HG02623 (cell line): ENCODE measurements at regions not wholly inside any gene's neighbourhood (a gene's known extent, or its start where the extent isn't known, plus 50 kb on each side); places are given as distances from the start of the nearest gene placed in this dataset.
A peak's percentile ranks its signal among the peaks of the same experiment; 100 is the strongest.

ENCODE experiments used
- ATAC-seq: cut with Tn5 transposase; IDR thresholded peaks from one replicate; pipeline ENCODE4 v1.9.1; 2021; ENCODE audit warnings: moderate library complexity; ENCODE audit not compliant: unreplicated experiment

DNA sequence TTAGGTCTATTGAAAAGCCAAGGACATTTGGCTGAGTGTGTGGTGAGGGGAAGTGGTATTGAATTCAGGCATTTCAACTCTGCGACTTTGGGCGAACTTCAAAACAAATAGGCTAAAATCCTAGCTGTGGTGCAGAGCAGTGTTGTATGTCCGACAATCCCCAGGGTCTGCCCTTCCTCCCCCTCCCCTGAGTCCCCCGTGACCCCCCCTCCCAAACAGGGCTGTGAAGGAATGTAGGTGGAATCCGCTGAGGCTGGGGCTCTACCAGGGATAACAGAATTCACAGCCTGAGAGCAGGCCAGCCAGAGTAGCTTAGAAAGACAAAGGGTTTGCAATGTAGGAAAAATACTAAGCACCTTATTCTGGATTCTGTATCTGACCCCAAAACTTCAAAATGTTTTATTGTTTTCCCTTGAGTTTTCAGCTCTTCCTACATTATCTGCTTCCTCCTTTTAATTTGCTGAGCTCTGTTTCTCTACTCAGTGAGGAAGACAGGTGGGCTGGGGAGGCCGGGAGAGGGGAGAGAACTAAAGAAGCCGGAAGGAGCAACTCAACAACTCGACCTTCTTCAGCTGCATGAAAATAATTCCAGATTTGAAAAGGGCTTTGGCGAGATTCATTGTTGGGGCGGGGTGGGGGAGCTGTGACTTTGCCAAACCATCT is 315.2 kb downstream of the BLID start:
- no peak for ATAC-seq

DNA sequence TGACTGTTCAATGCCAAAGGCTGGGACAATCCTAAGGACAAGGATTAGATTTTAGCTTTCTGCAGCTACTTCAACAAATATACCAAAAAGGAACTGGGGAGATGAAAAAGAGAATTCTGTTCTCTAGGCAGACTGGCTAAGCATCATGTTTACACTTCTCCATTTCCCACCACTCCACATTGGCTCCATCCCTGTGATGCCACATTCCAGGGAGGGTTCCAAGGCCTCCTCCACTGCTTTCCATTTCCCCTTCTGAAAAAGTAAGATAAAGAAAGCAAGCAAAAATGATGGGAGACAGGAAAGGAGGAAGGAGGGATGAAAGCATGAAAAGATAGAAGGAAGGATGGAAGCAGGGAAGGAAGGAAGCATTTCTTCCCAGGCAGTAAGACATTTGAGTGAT is 315.8 kb downstream of the BLID start:
- ATAC-seq = no peak

DNA sequence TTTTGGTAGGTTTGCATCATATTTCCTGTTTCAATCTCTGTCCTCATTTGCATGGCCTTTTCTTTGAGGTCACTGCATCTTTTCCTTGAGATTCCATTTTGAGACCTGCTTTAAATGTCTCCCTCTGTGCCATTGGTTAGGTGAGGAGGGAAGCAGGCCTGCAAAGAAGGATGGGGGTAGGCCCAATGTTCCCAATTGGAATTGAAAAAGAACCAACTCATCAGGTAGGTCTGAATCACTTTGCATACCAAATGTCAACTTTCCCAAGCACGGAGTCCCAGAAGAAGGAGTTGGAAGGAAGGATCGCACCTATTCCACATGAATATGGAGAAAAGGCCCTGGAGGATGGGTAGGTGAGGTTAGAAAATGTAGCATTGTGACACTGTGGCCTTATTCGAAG is 318.5 kb downstream of the BLID start:
- no peak for ATAC-seq

DNA sequence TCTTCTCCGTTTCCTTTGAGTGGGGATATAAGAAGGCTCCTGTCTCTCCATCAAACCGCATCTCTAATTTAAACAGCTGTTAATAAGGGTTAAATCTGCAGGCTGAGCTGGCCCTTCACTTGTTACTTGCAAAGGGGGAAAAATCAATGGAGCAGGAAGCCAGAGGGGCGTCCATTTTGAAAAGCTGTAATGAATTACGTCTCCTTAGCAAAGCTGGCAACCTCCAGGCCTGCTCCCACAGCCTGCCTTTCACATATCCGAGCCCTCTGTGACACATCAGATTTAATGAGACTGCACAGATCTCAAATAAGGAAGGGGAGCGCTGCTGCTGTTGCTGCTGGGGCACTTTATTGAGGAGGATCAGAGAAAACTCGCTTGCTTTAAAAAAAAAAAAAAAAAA is 320.8 kb downstream of the BLID start:
- ATAC-seq = no peak

DNA sequence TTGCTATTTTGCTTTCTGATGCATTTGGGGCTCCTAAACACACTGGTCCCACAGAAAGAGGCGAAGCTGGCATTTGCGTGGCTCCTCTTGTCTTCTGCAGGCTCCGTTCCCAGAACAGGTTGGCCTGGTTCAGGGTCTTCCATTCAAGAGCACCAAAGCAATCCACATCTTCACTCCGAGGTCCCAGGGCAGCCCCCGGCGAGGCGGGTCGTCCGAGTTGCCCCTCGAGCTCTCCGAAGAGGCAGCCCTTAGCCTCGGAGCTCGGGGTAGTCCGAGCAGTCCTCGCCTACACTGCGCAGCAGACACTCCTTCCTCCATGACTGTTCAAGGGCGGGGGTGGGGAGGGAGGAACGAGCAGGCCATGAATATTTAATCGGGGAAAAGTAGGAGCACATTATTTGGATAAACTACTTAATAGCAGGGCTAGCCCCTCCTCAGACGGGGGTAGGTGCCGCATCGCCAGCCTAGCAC is 321.3 kb downstream of the BLID start:
- no peak for ATAC-seq

DNA sequence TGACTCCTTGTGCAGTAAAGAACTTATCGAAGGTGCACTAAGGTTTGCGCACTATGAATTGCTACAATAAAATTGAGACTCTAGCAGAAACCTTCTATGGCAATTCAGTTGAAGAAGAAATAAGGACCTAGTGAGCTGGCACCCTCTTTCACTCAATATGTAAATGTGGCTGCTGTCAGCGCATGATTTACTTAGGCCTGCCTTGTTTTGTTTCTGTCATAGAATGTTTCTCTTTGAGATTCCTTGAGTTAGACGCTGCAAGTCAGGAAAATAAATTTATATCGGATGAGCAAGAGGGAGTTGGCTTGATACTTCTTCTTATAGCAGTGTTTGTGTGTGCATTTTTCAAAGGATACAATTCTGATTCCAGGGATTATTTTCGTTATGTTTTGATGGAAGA is 322.1 kb downstream of the BLID start:
- no peak for ATAC-seq

DNA sequence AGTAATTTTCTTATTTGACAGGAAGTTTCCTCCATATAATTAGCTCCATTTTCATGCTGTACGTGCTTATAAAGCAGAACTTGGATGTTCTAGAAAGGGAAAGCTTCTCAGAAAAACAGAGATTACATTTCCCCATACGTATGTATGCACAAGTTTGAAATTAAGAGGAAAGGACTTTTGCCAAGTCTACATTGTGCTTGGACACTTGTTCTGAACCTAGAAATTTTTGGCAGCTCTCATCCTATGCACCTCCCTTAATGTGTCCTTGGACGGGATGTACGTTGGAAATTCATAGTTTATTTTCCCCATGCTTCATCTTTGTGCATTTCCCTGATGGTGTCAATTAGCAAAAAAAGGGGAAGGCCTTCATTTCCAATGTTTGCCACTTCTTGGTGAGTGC is 322.7 kb downstream of the BLID start:
- no peak for ATAC-seq

DNA sequence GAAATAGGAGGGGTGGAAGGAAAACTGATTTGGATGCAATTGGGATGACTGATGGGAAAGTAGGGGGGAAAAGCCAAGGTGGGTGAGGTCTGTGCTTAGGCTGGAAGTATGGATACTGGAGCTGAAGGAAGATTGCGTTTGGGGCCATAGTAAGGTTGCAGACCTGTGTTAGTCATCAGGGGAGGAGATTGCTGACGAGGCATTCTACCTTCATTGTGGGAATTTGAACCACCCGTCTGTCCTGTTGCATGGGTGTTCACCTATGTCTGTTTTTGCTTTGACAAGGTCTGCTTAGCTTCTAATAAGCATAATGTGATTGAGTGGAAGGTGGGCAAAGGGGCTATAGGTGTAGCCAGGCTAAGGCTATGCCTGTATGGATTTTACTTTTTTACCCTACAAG is 323.8 kb downstream of the BLID start:
- ATAC-seq = no peak

DNA sequence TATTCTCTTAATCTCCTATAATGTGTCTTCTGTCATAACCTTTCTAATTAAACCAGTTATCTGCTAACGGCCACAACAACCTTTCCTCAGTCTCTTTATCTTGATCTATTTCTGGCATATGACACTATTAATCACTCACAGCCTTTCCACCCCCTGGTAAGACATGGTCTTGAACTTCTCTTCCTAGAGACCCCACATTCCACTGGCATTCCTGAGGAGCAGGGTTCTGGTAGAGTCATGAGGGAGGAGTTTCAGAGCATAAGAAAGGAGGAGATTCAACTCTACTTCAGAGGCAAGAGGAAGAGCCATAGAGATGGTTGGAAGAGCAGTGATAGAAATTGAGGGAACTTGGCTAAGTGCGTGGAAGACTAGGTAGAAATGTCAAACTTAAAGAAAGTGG is 325.6 kb downstream of the BLID start:
- ATAC-seq = no peak

DNA sequence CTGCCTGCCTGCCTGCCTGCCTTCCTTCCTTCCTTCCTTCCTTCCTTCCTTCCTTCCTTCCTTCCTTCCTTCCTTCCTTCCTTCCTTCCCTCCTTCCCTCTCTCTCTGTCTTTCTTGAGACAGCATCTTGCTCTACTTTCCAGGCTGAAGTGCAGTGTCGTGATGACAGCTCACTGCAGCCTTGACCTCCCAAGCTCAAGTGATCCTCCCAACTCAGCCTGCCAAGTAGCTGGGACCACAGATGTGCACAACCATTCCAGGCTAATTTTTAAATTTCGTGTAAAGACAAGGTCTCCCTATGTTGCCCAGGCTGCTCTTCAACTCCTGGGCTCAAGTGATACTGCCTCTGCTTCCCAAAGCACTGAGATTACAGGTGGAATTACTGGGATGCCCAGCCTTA is 328.2 kb upstream of the SORL1-AS1 start:
- ATAC-seq = no peak

DNA sequence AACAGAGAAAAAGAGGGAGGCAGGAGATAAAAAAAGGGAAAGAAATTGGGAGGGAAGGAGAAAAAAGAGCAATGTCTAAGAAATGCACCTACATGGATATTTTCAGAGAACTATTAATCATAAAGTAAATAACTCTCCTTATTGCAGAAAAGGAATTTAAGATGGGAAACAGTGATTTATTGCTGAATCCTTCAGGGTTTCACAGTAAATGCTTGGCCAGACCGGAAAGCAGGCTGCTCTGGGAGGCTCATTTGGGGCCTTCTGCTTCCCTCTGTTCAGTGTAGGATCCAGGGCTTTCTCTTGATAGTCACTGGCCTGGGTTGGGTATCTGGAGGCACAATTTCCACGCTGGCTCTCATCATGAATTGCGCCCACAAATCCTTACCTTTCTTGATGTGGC is 324.3 kb upstream of the SORL1-AS1 start:
- no peak for ATAC-seq

DNA sequence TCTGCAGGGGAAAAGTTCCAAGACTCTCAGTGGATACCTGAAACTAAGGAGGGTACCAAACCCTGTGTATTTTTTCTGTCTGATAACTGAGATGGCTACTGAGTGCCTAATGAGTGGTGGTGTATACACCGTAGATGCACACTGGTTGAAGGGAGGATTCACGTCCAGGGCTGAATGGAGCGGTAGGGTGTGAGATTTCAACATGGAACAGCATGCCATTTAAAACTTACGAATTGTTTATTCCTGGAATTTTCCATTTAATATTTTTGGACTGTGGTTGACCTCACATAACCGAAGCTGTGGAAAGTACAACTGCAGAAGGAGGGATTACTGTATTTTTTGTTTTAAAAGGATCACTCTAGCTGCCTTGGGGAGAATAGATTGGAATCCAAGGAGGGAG is 322.5 kb upstream of the SORL1-AS1 start:
- no peak for ATAC-seq

DNA sequence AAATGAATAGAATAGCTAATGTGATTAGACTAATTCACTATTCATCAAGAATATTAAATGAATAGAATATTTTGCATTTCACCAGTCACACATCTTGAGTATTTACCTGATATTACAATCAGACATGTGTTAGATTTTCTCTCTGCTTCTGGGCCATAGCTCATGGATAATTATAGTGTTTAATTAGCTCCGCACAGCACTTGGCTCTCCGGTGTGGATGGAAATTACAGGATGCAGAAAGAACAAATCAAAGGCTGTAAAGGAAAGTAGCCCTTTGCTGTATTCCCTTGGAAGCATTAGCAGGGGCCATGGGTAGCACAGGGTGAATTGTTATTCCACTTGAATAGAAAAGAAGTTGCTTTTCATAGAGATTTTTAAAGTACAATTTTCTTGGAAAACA is 320.3 kb upstream of the SORL1-AS1 start:
- ATAC-seq = no peak

DNA sequence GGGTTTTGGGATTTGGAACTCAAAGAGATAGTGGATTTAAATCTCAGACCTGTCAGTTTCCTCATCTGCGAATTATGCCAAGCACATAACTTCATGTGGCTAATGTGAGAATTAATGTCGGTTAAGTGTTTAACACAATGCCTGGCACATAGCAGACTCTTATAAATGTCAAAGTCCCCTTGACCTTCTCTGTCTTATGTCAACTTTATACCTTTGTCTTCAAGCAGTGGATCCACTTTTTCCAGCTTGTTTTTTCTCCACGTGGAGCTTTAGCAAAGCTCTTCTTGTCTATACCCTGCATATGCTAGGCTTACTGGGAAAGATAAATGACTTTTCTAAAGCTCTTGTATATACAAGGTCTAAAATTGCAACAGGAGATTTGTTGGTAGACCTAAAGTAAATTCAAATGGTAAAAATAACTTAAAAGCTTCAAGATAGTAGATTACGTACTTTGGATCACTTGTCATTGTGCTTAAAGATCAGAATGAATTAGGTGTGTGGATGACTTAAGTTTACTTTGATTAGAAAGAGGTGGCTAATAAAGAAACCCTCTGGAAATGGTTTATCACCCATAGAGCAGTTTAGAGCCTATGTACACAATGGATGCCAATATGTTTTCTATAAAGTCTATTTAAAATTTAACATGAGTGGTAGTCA is 318.3 kb upstream of the SORL1-AS1 start:
- ATAC-seq = no peak

DNA sequence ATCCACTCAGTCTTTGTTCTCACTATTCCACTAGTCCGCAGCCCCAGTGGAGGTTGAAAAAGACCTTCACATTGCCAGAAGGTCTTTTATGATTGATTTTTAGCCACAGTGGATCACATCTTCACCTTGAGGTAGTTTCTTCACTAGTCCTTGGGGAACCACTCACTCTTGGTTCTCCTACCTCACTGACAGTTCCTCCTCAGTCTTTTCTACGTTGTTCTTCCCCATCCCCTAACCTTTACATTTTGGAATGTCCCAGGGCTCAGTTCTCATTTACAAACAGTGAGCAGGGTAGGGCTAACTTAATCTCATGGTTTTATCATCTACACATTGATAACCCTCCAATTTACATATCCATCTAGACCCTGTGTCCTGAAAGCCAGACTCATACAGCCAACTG is 316.4 kb upstream of the SORL1-AS1 start:
- no peak for ATAC-seq

DNA sequence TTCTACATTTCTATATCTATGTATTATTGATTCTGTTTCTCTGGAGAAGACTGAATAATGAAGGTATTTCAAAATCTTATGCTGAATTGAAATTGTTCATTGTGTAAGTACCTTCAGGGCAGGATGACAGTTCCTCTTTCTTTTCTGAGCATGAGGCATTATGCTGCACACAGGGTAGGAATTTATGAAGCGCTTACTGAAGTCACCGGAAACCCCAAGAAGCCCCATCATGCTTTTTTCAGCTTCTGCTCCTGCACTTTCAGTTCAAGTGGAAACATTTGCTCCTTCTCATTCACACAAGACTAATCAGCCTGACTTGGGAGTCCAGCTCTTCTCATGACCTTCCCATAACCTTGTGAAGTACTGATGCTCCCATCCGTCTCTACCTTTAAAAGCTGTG is 314.7 kb upstream of the SORL1-AS1 start:
- ATAC-seq = peak; percentile 65

DNA sequence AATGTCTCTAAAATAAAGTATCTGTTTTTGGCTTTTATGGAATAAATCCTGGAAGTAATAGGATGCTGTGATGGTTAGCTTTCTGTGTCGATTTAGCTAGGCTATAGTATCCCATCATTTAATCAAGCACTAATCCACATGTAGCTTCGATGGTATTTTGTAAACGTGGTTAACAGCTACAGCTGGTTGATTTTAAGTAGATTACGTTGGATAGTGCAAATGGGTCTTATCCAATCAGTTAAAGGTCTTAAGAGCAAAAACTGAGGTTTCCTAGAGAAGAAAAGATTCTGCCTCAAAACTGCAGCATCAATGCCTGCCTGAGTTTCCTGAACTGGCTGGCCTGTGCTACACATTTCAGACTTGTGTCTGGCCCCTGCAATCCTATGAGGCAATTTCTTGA is 314.2 kb upstream of the SORL1-AS1 start:
- no peak for ATAC-seq

DNA sequence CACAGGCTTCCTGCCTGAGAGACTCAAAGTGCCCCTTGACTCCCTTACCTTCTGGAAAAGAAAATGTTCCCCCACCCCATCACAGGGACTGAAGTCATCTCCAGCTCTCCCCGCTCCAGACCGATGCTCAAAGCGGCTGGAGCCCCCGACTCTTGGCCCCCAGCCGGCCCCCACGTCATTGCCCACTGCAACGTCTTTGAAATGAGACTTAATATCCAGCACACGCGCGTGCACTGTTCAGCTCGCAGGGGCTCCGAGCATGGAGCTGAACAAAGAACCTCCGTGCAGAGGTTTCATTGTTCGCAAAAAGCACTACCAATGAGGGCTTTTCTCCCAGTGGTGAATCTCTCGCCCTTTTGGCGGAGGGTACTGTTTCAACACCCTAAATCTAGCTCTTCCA is 313.4 kb upstream of the SORL1-AS1 start:
- no peak for ATAC-seq

DNA sequence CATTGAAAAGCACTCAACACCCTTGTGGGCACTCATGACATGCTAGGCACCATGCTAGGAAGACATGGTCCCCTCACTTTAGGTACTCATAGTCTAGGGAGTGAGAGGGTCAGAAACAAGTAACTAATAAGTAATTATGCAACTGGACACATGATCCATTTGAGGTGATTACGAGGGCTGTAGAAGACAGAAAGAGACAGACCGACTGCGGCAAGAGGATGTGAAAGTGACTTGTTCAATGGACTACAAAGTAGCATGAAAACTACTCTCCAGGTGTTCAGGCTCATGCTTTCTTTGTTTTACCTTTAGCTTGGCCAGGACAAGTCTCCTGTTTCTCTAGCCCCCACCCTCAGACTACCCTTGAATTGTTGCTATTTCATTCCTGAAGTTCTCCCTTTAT is 310.8 kb upstream of the SORL1-AS1 start:
- peak; percentile 82 for ATAC-seq

DNA sequence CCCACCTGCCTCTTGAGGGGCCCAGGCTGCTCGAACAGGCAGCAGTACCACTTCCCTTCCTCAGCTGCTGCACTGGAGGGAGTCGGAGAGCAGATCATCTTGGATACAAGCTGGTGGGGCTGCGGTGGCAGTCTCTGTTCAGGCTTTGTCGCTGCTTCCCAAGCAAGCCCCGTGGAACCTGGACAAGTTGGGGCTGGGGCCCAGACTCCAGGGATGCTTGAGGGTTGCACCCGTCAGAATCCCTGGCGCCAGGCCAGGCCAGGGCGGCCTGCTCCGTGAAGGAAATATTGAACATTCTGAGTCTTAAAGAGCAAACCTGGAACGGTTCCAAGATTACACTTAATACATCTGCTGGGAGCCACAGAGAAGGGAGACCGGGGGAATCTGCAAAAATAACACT is 310.1 kb upstream of the SORL1-AS1 start:
- no peak for ATAC-seq

DNA sequence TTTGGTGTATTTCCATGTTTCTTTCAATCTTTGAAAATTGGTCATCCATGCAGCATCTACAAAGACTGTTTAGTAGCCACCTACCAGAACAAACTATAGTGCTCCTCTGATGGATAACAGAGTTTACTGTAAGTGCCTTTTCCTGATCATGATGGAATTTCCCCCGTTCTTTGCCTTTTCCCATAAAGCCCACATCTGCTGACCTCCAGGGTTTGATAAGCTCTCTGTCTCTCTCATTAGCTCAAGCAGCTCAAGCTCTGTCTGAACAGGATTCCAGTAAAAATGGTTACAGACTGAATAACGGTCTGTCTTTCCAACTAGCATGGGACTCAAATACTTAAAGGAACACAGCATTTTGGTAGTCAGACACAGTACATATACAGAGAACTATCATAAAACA is 308.4 kb upstream of the SORL1-AS1 start:
- ATAC-seq = no peak

DNA sequence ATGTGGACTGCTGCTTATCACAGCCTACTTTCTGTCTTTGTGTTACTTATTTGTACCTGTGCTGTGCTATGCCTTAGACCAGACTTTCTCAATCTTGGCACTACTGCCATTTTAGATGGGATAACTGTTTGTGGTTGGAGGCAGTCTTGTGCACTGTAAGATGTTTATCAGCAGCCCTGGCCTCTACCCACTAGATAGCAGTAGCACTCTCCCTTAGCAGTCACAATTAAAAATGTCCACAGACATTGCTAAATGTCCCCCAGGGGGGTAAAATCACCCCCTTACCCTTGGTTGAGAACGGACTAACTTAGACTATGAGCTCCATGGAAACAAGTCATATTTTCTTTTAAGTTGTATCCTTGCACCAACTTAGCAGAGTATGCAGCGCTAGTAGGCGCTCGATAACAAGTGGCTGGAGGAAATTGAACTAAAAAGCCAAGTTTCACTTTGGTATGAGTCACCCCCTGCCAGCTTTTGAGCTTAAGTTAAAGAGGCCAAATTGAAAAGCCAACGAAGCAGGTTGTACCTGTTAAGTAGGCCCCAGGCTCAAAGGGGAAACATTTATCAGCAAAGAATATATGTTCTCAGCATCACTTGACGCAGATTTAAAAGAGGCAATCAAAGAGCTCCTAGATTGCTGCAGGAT is 304.8 kb upstream of the SORL1-AS1 start:
- no peak for ATAC-seq
